ENCODE measurements at regions not wholly inside any gene's neighbourhood (a gene's known extent, or its start where the extent isn't known, plus 50 kb on each side); places are given as distances from the start of the nearest gene placed in this dataset.
A peak's percentile ranks its signal among the peaks of the same experiment; 100 is the strongest.

GRCh38 chr22:19630614-19631013, 83.7 kb upstream of the SEPTIN5 start (continued):
- TF ChIP-seq ARID3A (IDR thresholded peaks at IDR 0.05; ENCODE audit: borderline replicate concordance, low read depth, low read length) (no peak), NFXL1 (CRISPR knock-in tag; IDR thresholded peaks at IDR 0.05) (peak; percentile 34; the same call in 1 of the 2 replicates), TOE1 (IDR thresholded peaks at IDR 0.05; ENCODE audit: borderline replicate concordance) (no peak), TOE1 (CRISPR knock-in tag; IDR thresholded peaks at IDR 0.05; ENCODE audit: borderline replicate concordance, low read depth) (peak; percentile 74; the same call in 1 of the 2 replicates), CHCHD3 (CRISPR knock-in tag; IDR thresholded peaks at IDR 0.05) (no peak), ZBTB2 (IDR thresholded peaks at IDR 0.05) (no peak), GMEB1 (CRISPR knock-in tag; IDR thresholded peaks at IDR 0.05) (no peak), MTF1 (CRISPR knock-in tag; IDR thresholded peaks at IDR 0.05; ENCODE audit: borderline replicate concordance) (peak; percentile 63; the same call in 1 of the 2 replicates), PPARD (CRISPR knock-in tag; IDR thresholded peaks at IDR 0.05) (no peak), E2F5 (CRISPR knock-in tag; IDR thresholded peaks at IDR 0.05) (peak; percentile 67; the same call in 1 of the 2 replicates), ZNF639 (CRISPR knock-in tag; conservative IDR thresholded peaks at IDR 0.05 in 1 of 2, IDR thresholded peaks at IDR 0.05 in 1 of 2) (0 out of 4 replicates have a peak, but pooled peaks of 1 of the 2 experiments have one; percentile 40), HMG20B (CRISPR knock-in tag; IDR thresholded peaks at IDR 0.05) (no peak), CSDE1 (IDR thresholded peaks at IDR 0.05) (no peak; a peak in 1 of 4 replicates), NR2C2 (CRISPR knock-in tag; IDR thresholded peaks at IDR 0.05) (no peak; the same call in 1 of the 2 replicates), NR2C2 (tag; IDR thresholded peaks at IDR 0.05) (no peak), HMGXB4 (CRISPR knock-in tag; IDR thresholded peaks at IDR 0.05) (no peak), IRF9 (tag; IDR thresholded peaks at IDR 0.05) (no peak), NFYB (IDR thresholded peaks at IDR 0.05; ENCODE audit: extremely low read depth, insufficient read length) (no peak)
